Astrocyte (in vitro differentiated cells and primary cell): ENCODE measurements at regions not wholly inside any gene's neighbourhood (a gene's known extent, or its start where the extent isn't known, plus 50 kb on each side); places are given as distances from the start of the nearest gene placed in this dataset.

Experiments used
- CTCF ChIP-seq: IDR thresholded peaks from 2 replicates; pipeline ENCODE4 v1.5.1; 2011; ENCODE audit warnings: low read depth, mild to moderate bottlenecking, inconsistent platforms, low read length, moderate library complexity; ENCODE audit not compliant: insufficient read depth
- EZH2 ChIP-seq: IDR thresholded peaks from 2 replicates; pipeline ENCODE4 v1.6.1; 2012; ENCODE audit warnings: mild to moderate bottlenecking, low read length, inconsistent platforms; ENCODE audit not compliant: insufficient read depth

GRCh38 chr10:129126982-129127381 lies 340.1 kb upstream of the MGMT start:
- TF ChIP-seq CTCF (no peak), EZH2 (no peak)
